Bronchial epithelial cell (primary cell): ENCODE measurements at regions not wholly inside any gene's neighbourhood (a gene's known extent, or its start where the extent isn't known, plus 50 kb on each side); places are given as distances from the start of the nearest gene placed in this dataset.
"Not testable (repeated sequence)": the region's sequence is repeated elsewhere in the genome, so short reads cannot be mapped to it uniquely, and the experiment has no call there.

Source experiments
- DNase-seq: peaks from one replicate; pipeline ENCODE4 v3.0.0-alpha.2; 2010; ENCODE audit warnings: low read depth
- FAIRE-seq: peaks from 2 replicates; lab custom pipeline; 2011; peaks lifted over from hg19 to GRCh38; lab: Jason Lieb, UNC
- H3K27me3 ChIP-seq: 2 replicates; pipeline ENCODE4 v1.5.1; 2011; ENCODE audit warnings: low read length; ENCODE audit not compliant: control insufficient read depth, insufficient read depth
- H3K36me3 ChIP-seq: 2 replicates; pipeline ENCODE4 v1.5.1; 2011; ENCODE audit warnings: low read length; ENCODE audit not compliant: control insufficient read depth, insufficient read depth
- H3K4me3 ChIP-seq: 2 replicates; pipeline ENCODE4 v1.5.1; 2011; ENCODE audit warnings: mild to moderate bottlenecking, low read depth, low read length, control low read depth
- TF ChIP-seq, protein P1 (sequence below): IDR thresholded peaks from 2 replicates; pipeline ENCODE4 v1.5.1; 2011; ENCODE audit warnings: mild to moderate bottlenecking, moderate library complexity, low read length, control low read depth, inconsistent platforms; ENCODE audit not compliant: insufficient read depth, severe bottlenecking

DNA sequence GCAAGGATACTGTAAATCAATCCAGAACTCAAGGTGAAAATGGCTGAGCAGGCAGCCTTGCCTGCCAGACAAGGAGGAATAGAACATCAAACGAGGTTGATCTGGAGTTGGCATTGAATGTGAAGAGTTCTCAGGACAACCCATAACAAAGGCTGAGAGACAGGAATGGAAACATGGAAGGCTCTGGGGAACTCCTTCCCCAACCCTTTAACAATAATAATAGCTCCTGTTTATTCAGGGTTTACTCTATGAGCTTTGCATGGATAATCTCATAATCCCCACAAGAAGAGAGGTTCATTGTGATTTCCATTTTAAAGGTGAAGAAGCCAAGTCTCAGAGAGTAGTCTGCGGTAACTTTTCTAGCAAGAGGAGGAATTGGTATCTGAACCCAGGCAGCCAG, 151.7 kb downstream of the SOD2 start:
- H3K4me3 ChIP-seq: no peak overlapping the region
- FAIRE-seq: no peak
- no peaks in the 10 kb centered on the region for H3K36me3 ChIP-seq
- TF ChIP-seq, protein P1, sequence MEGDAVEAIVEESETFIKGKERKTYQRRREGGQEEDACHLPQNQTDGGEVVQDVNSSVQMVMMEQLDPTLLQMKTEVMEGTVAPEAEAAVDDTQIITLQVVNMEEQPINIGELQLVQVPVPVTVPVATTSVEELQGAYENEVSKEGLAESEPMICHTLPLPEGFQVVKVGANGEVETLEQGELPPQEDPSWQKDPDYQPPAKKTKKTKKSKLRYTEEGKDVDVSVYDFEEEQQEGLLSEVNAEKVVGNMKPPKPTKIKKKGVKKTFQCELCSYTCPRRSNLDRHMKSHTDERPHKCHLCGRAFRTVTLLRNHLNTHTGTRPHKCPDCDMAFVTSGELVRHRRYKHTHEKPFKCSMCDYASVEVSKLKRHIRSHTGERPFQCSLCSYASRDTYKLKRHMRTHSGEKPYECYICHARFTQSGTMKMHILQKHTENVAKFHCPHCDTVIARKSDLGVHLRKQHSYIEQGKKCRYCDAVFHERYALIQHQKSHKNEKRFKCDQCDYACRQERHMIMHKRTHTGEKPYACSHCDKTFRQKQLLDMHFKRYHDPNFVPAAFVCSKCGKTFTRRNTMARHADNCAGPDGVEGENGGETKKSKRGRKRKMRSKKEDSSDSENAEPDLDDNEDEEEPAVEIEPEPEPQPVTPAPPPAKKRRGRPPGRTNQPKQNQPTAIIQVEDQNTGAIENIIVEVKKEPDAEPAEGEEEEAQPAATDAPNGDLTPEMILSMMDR: no peak
- H3K27me3 ChIP-seq: no peaks in the 10 kb centered on the region
- no peak for DNase-seq

DNA sequence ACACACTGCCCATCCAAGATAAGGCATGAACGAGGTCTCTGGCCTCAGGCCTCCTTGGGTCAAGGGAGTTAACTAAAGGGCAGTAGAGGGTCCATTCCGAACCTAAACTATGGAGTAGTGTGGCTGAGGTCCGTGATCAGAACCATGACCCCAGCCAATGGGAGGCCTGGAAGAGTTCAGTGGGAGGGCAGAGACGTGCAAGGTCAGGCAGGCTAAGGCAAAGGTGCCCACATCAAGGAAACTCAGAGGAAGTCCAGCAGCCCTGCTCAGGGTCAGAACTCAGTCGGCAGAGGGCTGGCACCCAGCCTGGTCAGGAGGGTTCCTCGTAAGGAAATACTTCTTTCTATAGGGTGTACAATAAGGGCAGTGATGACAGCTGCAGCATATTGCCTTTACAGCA, 152.2 kb downstream of the SOD2 start:
- DNase-seq (no peak), FAIRE-seq (no peak)
- Histone ChIP-seq H3K36me3 (no peaks in the 10 kb centered on the region), H3K27me3 (no peaks in the 10 kb centered on the region), H3K4me3 (no peak overlapping the region)
- TF ChIP-seq, protein P1: no peak

DNA sequence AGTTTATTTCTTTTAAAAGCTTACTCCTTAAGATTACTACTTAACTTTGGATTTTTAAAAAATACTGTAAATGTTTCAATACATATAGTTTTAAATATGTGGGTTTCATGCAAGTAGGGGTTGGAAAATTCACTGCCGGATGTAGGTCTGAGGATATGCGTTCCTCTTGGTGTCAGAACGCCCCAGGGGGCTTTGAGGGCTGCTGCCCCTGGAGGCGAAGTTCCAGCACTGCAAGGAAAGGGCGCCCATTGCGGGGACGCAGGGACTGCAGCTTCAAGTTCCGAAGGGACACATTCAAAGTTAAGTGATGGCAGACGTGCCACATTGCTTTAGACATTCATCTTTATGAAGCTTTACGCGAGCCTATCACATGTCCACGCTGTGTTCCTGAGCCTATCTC, 152.9 kb downstream of the SOD2 start:
- no peak overlapping the region for H3K4me3 ChIP-seq
- DNase-seq: no peak
- no peak for FAIRE-seq
- no peaks in the 10 kb centered on the region for H3K27me3 ChIP-seq
- H3K36me3 ChIP-seq: no peaks in the 10 kb centered on the region
- TF ChIP-seq, protein P1: no peak

DNA sequence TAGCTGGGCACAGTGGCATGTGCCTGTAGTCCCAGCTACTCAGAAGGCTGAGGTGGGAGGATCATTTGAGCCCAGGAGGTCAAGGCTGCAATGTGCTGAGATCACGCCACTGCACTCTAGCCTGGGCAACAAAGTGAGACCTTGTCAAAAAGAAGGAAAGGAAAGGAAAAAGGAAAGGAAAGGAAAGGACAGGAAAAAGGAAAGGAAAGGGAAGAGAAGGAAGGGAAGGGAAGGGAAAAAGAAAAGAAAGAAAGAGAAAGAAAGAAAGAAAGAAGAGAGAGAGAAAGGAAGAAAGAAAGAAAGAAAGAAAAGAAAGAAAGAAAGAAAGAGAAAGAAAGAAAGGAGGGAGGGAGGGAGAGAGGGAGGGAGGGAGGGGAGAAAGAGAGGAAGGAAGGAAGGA, 155.0 kb downstream of the SOD2 start:
- FAIRE-seq, H3K27me3 ChIP-seq, DNase-seq, H3K36me3 ChIP-seq, H3K4me3 ChIP-seq: not testable (repeated sequence)

DNA sequence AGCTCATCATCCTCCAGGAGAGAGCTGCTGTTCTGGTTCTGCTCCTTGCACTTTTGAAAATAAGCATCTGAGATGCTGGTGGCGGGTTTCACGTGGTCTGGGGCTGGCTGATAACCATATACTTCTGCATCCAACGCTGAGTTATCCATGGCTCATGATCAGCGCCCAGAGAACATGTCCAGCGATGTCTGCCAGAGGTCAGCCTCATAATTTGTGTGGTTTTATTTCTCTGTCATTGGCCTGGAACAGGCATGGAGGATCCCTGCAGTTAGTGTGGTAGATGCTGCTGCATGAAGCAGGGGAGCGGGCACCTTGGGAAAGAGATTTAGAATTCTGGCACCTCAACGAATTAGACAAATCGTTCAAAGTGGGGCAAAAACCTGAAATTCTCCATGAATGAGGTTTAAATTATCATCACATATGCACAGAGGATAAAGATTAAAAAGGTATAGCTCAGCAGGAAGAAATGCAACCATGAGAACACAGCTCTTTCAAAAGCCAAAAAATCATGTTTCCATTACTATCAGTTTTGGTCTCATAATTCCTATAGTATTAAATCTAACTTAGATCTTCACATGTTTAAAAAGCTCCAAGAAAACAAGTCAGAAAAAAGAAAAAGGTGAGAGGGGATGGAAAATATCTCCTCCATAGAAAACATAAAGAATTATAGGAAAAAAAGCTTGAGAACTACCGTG, 157.2 kb downstream of the SOD2 start:
- FAIRE-seq (no peak), DNase-seq (no peak)
- TF ChIP-seq, protein P1: no peak
- Histone ChIP-seq H3K4me3 (no peak overlapping the region), H3K27me3 (no peaks in the 10 kb centered on the region), H3K36me3 (no peaks in the 10 kb centered on the region)

DNA sequence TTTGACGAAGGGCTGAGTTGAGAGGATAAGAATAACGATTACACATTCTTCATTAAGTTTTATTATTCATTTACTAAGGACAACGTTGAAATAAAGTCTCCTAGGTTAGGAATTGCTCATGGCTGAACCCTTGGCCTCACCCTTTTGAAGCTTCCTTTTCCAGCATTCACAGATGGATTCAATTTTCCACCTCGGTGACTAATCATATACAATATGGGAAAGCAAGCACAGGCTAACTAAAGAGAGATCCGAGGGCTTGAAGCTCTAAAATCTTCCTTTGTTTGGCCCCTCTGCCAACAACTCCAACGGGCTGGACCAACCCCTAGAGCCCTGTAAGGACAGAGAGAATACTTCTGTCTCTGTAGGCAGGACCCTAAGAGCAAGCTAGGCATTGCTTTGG, 159.5 kb downstream of the SOD2 start:
- TF ChIP-seq, protein P1: no peak
- no peak for DNase-seq

More for the DNA sequence above, 159.5 kb downstream of the SOD2 start:
- H3K27me3 ChIP-seq: no peaks in the 10 kb centered on the region
- FAIRE-seq: no peak
- H3K36me3 ChIP-seq: no peaks in the 10 kb centered on the region
- no peak overlapping the region for H3K4me3 ChIP-seq
